ENCODE measurements at regions not wholly inside any gene's neighbourhood (a gene's known extent, or its start where the extent isn't known, plus 50 kb on each side); places are given as distances from the start of the nearest gene placed in this dataset.
"Not testable (repeated sequence)": the region's sequence is repeated elsewhere in the genome, so short reads cannot be mapped to it uniquely, and the experiment has no call there.

DNA sequence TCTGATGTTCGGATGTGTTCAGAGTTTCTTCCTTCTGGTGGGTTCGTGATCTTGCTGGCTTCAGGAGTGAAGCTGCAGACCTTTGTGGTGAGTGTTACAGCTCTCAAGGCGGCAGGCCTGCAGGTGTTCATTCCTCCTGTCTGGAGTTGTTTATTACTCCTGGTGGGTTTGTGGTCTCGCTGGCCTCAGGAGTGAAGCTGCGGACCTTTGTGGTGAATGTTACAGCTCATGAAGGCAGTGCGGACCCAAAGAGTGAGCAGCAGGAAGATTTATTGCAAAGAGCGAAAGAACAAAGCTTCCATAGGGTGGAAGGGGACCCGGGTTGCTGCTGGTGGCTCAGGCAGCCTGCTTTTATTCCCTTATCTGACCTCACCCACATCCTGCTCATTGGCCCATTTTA is 1226.8 kb upstream of the EPHA6 start:
- not testable (repeated sequence) for DNase-seq

DNA sequence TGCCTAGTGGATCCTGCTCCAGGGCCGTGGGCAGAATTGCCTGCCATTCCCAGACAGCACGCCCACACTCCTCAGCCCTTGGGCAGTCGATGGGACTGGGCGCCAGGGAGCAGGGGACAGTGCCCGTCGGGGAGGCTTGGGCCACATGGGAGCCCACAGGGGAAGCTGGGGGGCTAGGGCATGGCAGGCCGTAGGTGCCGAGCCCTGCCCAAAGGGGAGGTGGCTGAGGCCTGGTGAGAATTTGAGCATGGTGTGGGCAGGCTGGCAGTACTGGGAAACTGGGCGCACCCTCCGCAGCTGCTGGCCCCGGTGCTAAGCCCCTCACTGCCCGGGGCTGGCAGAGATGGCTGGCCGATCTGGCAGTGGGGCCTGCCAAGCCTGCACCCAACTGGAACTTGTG is 1225.9 kb upstream of the EPHA6 start:
- no peak for DNase-seq

DNA sequence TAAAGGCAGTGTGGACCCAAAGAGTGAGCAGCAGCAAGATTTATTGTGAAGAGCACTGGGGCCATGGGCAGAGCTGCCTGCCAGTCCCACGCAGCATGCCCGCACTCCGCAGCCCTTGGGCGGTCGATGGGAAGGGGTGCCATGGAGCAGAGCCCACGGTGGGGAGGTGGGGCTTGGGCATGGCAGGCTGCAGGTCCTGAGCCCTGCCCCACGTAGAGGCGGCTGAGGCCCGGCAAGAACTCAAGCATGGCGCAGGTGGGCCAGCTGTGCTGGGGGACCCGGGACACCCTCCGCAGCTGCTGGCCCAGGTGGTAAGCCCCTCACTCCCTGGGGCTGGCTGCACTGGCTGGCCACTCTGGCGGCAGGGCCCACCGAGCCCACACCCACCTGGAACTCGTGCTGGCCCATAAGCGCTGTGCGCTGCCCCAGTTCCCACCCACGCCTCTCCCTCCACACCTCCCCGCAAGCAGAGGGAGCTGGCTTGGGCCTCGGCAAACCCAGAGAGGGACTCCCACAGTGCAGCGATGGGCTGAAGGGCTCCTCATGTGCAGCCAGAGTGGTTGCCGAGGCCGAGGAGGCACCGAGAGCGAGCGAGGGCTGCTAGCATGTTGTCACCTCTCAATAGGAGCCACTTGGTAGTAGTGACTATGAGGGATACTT is 1218.8 kb upstream of the EPHA6 start:
- DNase-seq, result no peak

DNA sequence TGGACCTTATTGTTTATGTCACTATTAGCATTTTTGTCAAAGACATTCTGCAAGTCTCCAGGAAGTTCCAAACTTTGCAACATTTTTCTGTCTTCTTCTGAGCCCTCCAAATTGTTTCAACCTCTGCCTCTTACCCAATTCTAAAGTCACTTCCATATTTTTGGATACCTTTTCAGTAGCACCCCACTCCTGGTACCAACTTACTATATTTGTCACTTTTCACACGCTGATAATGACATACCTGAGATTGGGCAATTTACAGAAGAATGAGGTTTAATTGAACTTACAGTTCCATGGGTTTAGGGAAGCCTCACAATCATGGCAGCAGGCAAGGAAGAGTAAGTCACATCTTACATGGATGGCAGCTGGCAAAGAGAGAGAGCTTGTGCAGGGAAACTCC is 1206.5 kb upstream of the EPHA6 start:
- DNase-seq, result no peak

DNA sequence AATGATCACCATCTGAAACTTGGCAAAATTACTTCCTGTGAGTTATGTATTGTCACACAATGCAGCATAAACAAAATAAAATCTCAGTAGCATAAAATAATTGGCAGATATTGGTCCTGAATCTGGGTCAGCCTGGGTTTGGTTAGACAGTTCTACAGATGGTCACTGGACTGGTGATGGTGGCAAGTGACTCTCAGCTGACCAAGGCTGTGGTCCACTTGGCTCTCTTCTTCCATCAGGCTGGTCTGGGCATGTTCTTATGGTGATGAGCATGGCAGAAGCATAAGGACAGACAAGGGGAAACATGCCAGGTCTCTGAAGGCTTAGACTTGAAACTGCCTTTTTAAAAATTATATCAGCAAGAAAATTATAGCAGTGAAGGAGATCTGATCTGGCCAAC is 1205.0 kb upstream of the EPHA6 start:
- no peak for DNase-seq

DNA sequence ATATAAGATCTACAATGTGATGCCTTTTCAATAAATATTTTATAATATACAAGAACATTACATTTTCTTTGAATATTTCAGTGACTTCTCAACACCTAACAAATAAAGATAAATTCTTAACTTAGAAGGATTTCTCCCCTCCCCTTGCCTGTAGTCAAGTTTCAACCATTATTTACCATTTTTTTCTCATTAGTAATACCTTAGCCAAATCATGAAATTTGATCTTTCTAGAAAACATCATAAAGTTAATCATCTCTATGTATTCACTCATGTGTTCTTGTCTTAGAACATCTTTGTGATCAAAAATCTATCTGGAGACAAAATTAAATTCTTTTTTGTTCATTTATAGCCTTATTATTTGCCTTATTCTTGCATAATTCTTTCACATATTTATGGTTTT is 1201.8 kb upstream of the EPHA6 start:
- no peak for DNase-seq

DNA sequence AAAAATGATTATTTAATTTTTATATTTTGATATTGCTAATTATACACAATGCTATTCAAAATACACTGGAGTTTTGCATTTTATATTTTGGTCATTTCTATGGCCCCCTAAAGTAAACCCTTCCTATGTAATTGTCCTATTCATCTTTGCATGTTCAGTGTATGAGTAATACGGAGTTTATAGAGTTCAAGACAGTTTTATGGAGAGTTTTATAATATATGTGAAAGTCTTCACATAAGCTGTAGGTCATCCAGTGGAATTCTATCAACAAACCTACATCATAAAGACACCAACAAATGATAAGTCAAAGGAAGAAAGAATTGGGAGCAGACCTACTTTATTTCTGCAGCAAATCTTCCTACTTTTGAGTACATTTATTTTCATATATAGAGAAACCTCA is 1200.4 kb upstream of the EPHA6 start:
- no peak for DNase-seq

DNA sequence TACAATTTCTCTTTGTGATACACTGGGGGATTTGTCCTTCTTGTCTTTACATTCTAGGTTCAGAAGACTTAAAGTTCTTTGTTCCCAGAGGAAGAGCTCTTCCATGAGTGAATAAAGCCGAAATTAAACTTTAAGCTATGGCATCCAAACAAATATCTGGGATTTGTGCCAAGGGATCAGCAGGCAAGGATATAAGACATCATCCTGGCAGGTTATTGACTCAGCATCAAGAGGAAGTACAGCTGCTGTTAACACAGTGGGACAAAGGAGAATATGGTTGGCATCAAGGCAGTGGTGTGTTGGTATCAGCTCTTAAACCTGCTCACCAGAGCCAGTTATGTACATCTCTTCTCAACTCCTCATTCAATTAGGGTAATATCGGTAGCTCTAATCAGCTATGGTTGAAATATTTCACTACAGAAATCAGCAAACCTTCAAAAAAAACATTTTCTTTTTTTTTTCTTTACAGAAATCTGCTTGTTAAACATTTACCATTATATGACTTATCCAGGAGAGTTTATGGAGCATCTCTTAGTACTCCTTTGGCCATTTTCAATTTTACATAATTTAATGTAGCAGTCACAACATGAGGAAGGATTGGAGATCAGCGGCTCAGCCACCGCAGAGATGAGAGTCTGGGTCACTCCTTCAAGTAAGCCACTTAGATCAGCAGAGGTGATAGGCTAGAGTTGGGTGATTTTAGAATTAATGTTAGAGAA is 1198.6 kb upstream of the EPHA6 start:
- DNase-seq, result no peak

DNA sequence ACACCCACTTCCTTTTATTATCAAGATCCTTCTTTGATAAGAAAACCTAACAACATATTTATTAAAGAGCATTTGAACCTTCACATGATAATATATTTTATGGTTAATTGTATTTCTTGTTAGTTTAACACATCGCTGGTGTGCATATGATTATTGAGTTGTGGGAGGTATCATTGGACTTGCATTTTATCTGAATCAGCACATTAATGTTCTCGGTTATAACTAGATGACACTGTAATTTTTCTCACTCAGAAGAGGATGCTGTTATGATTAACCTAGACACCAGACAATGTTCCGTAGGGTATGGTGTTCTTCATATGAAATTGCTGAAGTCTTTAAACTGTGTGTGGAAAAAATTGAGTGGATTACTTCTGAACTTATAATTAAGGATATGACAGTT is 1188.3 kb upstream of the EPHA6 start:
- no peak for DNase-seq

DNA sequence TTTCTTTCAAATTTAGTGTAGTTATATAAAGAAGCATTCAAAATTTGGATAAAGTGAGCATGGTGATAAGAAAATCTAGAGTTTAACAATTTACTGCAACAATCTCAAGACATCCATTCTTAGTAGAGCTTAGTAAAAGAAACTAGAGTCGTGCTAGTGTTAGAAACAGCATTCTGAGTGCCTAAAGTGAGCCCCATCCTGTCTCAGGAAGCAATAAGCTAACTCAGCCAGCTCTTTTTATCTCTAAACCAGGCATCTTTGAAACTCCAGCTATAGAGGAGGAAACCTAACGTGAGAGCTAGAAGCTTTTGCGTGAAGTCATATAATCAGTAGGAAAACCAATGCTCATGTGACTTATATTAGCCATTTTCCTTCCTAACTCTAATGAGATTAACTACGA is 1187.1 kb upstream of the EPHA6 start:
- no peak for DNase-seq

DNA sequence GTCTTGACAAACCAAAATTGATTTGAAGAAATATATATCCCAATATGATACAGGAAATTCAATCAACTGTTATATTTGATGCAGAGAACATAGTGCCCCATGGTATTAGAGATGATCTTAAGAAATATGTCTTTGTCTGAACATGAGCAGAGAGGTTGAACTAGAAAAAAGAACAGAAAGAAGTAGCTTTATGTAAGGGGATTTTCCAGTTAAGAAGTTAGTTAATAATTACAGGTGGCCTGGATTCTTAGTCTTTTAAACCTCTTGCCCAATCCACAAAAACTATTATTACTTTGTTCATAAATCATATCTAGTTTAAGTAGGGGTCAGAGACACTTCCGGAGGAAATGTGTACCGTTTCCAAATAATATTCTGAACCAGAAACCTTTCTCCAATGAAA is 1186.7 kb upstream of the EPHA6 start:
- no peak for DNase-seq

DNA sequence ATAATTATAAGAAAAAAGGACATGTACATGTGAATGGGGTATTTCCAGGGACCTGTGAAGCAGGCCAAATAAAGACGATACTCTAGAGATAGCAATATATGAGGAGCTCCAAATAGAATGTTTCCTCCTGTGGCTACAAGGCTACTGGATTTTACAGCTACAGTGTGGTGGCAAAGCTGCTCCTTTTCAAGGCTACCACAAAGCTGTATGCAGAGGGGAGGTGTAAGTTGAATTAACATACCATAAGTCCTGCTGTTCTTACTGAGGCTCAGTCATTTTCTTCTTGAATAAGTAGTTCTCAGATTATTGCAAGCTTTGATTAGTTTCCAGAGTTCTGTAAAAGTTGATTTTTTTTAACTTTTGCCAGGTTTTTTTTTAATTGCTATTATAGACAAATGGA is 1184.6 kb upstream of the EPHA6 start:
- no peak for DNase-seq

DNA sequence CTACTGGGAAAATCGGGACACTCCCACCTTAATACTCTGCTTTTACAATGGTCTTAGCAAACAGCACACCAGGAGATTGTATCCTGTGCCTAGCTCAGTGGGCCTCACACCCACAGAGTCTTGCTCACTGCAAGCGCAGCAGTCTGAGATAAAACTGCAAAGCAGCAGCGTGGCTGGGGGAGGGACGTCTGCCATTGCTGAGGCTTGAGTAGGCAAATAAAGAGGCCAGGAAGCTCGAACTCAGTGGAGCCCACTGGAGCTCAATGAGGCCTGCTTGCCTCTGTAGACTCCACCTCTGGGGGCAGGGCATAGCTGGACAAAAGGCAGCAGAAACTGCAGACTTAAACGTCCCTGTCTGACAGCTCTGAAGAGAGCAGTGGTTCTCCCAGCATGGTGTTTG is 1169.1 kb upstream of the EPHA6 start:
- DNase-seq, result no peak

DNA sequence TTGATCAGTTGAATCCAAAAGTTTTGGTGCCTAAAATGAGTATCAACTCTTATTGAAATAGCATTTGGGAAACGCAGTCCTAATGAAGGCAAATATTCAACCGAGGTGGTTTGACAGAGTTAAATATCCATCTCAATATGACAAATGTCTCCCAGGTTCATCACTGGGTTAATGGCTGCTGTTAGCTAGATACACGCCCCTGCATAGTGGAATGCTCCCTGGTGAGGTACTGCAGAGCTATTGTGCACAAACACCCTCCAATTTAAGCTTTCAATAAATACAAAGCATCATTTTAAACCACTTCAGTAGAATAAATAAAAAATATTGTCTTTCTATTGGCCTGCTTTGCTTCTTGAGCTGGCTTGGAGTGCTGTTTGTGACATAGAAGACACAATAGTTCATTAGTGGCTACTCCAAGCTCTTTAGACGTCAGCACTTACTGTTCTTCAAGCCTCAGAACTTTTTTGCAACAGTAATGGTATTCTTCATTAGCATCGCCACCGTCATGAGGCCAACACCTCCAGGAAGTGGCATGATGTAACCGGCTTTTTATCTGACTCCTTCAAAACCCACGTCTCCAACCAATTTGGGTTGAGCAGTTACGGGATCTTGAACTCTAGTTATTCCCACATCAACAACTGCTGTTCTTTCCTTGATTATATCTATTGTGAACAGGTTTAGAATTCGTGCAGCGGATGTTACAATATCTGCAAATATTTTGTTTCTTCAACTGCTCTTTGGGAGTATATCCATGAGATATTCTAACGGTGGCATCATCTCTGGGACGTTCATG is 1159.6 kb upstream of the EPHA6 start:
- DNase-seq, result no peak

DNA sequence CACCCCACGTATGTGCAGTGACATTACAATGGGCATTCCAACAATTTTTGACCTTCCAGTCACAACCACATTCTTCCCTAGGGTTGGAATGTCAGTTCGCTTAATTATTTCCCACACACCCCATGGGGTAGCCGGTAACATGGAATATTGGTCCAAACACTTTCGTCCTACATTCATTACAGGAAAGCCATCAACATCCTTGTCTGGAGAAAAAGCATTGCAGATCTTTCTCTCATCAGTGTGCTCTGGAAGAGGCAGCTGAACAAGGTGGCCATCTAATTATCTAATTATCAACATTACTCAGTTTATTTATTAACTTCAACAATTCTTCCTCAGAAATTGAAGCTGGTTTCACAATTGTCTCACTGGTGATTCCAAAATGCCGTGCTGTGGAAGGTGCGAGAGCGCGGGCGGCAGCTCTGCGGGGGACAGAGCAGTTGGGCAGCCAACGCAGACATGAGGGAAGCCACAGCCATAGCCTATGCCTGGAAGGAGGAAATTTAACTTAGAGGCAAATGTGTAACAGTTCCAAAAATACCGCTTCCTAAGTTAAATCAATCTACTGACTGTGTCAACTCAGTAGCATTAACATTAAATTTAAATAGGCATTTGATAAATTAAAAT is 1158.9 kb upstream of the EPHA6 start:
- DNase-seq, result no peak

DNA sequence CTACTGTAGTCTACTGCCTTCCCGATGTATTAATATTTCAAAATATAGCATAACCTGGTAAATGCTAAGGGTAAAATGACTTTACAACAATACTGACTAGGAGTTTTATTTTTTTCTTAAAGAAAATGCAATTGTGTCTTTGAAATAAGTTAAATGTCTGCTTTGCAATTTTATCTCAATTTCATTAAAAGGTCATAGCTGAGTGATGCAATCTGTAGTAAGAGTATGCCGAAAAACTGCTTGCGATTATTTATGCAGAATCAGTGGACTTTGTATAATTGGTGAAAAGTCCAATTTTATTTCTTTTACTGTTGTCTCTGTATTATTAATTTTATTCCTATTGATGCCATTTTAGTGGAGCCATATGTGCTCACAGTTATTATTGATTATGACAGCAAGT is 1143.6 kb upstream of the EPHA6 start:
- DNase-seq, result no peak

DNA sequence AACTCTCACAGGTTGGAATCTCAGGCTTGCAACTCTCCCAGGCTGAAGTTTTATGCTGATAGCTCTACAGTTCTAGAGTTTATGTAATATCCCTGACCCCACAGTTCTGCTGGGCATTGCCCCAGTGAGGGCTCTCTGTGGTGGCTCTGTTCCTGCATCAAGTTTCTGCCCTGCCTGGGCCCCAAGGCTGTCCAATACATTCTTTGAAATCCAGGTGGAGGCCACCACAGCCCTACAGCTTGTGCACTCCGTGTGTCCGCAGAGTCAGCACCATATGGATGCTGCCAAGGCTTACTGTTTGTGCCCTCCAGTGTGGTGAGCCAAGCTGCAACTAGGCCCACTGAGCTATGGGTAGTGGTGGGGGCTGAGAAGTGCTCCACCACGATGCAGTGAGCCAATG is 1141.2 kb upstream of the EPHA6 start:
- DNase-seq, result no peak

DNA sequence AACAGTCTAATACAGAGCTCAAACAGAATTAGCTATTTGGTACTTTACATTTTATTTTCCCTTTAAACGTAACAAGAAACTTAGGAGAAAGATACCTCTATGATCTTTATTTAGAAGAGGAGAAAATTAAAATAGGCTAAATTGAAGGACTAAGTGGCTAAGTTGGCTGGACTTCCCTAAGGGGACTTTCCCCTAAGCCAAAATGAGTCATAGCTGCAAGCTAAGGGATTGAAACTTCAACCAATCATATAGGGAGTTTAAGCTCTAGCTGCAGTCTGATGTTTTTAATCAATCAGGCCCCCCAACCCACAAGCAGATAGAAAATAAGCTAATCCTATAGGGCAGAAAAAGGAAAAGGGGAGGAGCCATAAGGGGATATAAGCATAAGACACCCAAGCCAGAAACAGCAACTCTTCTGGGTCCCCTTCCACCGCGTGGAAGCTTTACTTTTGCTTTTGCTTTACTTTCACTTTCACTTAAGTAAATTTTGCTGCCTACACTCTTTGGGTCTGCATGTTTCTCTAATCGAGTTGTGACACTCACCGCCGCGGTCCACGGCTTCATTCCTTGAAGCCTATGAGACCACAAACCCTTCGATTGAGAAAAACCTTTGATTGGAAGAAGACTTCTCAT is 1108.5 kb upstream of the EPHA6 start:
- peak; percentile 1 for DNase-seq

DNA sequence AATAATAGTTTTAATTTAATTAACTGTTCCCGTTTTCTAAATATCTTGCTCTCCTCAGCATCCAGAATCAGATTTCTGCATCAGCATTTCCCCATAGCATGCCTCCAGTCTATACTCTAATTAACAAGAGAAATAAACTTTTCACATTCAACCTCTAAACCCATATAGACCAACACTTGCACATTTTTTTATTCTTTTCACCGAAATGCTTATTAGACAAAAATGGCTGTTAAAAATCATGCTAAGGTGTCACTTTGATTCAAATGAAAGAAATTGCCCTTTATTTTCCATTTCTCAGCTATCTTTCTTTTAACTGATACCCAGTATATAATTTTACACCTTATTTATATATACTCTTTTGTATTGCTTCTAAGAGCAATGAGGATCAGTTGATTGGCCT is 1107.1 kb upstream of the EPHA6 start:
- DNase-seq, result no peak

DNA sequence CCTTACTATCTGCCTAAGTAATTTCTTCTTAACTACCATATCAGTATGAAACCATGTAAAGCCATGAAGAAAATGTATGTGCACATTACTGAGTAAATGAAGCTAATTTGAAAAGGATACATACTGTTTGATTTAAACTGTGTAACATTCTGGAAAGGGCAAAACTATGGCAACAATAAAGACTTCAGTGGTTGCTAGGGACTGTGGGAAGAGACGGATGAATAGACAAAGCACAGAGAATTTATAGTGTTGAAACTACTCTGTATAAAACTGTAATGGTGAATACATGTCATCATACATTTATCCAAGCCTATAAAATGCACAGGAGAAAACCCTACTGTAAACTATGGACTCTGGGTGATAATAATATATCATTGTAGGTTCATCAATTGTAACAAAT is 1103.7 kb upstream of the EPHA6 start:
- no peak for DNase-seq

DNA sequence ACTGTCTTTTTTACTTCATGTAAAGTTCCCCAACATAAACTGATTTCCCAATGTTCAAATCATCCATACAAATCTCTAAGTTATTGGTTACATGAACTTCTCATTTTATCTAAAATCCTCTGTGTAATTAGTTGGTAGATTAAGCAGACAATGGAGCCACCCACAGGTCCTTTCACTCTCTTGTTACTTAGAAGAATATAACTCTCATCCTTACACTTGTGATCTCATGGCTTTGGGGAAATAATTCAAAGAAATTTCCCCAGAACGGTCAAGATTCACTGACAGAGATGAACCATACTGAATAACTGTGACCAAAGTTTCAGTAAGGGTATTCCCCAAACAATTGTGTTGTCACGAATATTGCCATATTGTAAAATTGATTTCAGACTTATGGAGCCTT is 1102.6 kb upstream of the EPHA6 start:
- no peak for DNase-seq

DNA sequence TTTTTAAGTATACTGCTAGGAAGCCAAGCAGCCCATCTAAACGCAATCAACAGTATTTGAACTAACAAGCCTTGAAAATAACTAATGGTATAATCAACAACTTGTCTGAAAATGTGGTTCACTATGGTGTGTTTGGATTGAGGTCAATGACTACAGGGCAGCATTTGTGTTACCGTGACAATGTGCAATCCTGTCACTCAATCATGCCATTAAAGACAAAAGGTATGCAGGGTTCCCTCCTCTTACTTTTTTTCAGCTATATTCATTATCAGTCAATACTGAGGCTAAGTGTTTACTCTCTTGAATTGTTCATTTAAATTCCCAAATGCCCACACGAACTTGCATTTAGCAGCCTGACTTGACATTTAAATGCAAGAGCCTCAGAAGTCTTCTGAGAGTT is 1099.3 kb upstream of the EPHA6 start:
- no peak for DNase-seq

DNA sequence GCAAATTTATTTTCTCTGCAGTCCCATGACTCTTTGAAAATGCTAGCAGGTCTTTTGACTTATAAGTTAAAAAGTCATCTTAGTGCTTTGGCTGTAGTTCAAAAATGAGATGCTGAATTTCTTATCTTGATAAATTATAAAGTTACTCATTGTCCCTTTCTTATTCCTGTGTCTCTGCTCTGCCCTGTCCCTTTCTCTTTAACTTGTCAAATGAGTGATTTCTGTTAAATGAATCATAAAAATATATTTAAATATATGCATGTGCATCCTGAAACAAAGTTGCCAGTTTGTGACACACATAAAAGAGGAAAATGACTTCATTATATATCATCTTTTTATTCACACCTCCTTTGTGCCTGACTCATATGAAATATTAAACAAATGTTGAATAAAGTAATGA is 1097.3 kb upstream of the EPHA6 start:
- no peak for DNase-seq

All from stimulated activated CD4-positive, alpha-beta T cell treated with anti-CD3 and anti-CD28 coated beads, Interleukin-1b, Interleukin-23, amount 100 ng/mL, for 48 hours (primary cell).